HG02943 (cell line): ENCODE measurements at regions not wholly inside any gene's neighbourhood (a gene's known extent, or its start where the extent isn't known, plus 50 kb on each side); places are given as distances from the start of the nearest gene placed in this dataset.
"Not testable (repeated sequence)": the region's sequence is repeated elsewhere in the genome, so short reads cannot be mapped to it uniquely, and the experiment has no call there.

Experiments
- ATAC-seq: cut with Tn5 transposase; IDR thresholded peaks from one replicate; pipeline ENCODE4 v1.9.1; 2021; ENCODE audit warnings: mild to moderate bottlenecking, low read depth, moderate library complexity; ENCODE audit not compliant: unreplicated experiment

- ATAC-seq = no peak
These were observed 74.2 kb upstream of the ID2 start for GRCh38 chr2:8607606-8608005.

- no peak for ATAC-seq
These were observed 73.4 kb upstream of the ID2 start for GRCh38 chr2:8608411-8608954.

GRCh38 chr2:8609357-8609811 is 72.5 kb upstream of the ID2 start:
- ATAC-seq = no peak

- ATAC-seq = not testable (repeated sequence)
These were observed 71.1 kb upstream of the ID2 start for GRCh38 chr2:8610775-8611174.

- ATAC-seq = no peak
These were observed 70.6 kb upstream of the ID2 start for GRCh38 chr2:8611246-8611645.

- no peak for ATAC-seq
These were observed 70.2 kb upstream of the ID2 start for GRCh38 chr2:8611700-8612099.

GRCh38 chr2:8612734-8613179 is 69.1 kb upstream of the ID2 start:
- ATAC-seq = no peak

GRCh38 chr2:8613207-8613999 is 68.5 kb upstream of the ID2 start:
- ATAC-seq = not testable (repeated sequence)

GRCh38 chr2:8614646-8615045 is 67.2 kb upstream of the ID2 start:
- no peak for ATAC-seq

GRCh38 chr2:8615252-8615575 is 66.6 kb upstream of the ID2 start:
- no peak for ATAC-seq

- ATAC-seq = no peak
These were observed 66.1 kb upstream of the ID2 start for GRCh38 chr2:8615576-8616281.

GRCh38 chr2:8617048-8617447 is 64.8 kb upstream of the ID2 start:
- no peak for ATAC-seq

GRCh38 chr2:8617590-8617989 is 64.3 kb upstream of the ID2 start:
- ATAC-seq = no peak

- no peak for ATAC-seq
These were observed 62.8 kb upstream of the ID2 start for GRCh38 chr2:8619071-8619470.

- no peak for ATAC-seq
These were observed 61.1 kb upstream of the ID2 start for GRCh38 chr2:8620611-8621382.

GRCh38 chr2:8622199-8622911 is 59.5 kb upstream of the ID2 start:
- no peak for ATAC-seq

GRCh38 chr2:8622924-8623465 is 58.9 kb upstream of the ID2 start:
- no peak for ATAC-seq

- ATAC-seq = no peak
These were observed 58.3 kb upstream of the ID2 start for GRCh38 chr2:8623576-8623957.

- ATAC-seq = no peak
These were observed 57.8 kb upstream of the ID2 start for GRCh38 chr2:8623958-8624591.
